ENCODE measurements at regions not wholly inside any gene's neighbourhood (a gene's known extent, or its start where the extent isn't known, plus 50 kb on each side); places are given as distances from the start of the nearest gene placed in this dataset.
"Not testable (repeated sequence)": the region's sequence is repeated elsewhere in the genome, so short reads cannot be mapped to it uniquely, and the experiment has no call there.

DNA sequence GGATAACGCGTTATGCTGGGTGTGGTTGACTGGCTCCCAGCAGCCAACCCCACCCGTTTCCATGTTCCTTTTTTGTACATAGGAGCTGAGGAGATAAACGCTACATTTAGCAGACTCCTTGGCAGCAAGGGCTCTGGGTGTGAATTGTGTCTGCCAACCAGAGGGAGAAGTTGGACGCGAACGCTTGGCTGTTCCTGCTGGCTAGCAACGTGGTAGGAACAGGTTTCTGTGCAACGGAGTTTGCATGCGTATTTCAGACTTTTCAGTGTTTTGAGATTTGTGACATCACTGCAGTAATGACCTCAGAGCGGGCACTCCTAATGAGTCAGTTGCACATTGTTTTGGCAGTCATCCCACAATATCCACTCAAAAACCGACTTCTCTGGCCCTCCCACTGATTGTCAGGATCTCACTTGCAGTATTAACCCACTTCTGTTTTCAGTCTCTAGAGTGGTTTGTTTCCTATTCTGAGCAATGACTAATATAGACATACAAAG, 98.7 kb upstream of the RGS1 start:
- no peak for DNase-seq

DNA sequence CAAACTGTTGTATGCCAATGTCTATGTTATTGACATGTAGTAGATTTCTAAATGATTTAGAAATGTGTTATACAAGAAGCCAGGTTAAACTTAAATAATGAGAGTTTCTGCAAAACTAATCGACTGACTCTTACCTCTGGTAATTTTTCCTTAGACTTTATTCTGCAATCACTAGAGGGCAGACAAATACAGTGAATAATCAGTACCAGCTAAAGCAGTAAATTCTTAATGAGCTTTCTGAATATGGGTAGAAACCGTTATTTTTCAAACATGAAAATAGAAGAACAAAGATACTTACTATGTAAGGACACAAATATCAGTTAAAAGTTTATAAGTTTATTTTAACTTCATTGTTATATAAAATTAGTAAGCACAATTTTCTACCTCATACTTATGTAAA, 97.9 kb upstream of the RGS1 start:
- DNase-seq, result no peak

DNA sequence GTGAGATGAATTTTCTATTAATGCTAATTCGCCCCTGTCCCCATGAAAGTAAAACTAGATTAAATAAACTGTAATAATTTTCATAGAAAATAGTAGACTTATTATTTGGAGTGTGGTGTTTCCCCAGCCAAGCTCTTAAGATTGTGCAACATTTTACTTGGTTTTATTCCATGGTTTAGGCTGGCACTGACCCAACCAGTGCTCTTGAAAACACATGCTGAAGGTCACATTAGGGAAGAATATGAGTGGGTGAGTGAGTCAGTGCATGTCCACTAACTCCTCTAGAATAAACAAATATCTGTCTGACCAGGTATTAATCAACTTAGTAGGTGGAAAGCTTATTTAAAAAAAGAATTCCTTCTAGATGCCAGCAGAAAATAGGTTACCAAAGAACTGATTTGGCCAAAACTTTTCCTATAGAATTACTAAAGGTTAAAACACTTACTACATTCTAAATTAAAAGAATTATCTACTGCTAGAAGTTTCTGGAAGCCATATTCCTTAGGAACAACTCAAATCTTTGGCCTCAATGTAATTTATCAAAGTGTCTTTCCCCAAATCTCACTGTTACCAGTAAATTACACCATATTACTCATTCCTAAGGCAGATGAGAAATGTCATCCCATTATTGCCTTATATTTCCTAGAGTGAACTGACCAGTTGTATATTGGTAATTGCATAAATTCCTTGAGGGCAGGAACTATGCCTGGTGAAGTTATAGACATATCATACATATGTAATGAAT, 89.7 kb upstream of the RGS1 start:
- no peak for DNase-seq

DNA sequence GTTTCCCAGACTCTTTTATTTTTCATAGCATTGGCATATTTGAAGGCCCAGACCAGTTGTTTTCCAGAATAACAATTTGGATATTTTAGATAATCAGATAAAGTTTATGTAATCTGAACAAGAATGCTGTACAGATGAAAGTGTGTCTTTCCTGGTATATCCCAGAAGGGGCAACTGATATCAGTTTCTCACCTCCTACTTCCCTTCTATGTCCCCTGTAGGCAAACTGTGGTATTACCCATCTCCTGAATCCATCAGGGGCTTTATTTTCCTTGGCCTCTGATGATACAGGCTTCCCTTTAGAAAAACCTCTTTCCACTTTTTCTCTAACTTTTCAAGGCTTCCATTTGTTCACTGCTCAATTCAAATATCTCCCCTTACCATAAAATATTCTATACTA, 87.5 kb upstream of the RGS1 start:
- DNase-seq, result no peak

DNA sequence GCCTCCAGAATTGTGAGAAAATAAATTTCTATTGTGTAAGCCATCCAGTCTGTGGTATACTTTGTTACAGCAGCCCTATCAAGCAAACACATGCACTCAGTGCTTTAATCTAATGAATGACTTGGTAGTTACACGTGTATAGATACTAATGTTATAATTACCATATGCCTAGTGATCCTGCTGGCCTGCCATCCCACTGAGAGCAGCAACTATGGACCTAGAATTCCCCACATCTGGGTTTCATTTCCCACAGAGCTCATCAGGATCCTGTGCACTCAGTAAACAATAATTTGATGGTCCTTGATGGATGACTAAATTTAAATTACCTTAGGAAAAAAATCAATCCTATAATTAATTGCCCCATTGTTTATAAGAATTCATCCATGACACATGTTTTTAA, 86.5 kb upstream of the RGS1 start:
- no peak for DNase-seq

DNA sequence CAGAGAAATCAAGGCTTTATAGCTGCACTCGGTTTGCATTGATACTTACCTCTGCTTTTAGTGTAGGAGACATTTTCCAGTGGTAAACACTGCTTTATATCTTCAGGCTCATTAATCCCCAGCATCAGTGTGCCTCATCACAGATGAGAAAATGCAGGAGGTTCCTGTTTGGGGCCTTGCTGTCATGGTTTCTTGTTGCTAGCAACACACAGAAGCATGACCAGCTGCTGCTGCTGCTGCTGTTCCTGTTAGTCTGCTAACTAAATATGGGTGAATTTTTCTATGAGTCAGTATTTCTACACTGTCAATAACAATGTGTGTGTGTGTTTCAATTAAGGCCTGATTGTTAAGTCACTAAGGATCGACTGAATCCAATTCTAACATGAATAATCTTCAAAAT, 85.8 kb upstream of the RGS1 start:
- peak; percentile 89 for DNase-seq

DNA sequence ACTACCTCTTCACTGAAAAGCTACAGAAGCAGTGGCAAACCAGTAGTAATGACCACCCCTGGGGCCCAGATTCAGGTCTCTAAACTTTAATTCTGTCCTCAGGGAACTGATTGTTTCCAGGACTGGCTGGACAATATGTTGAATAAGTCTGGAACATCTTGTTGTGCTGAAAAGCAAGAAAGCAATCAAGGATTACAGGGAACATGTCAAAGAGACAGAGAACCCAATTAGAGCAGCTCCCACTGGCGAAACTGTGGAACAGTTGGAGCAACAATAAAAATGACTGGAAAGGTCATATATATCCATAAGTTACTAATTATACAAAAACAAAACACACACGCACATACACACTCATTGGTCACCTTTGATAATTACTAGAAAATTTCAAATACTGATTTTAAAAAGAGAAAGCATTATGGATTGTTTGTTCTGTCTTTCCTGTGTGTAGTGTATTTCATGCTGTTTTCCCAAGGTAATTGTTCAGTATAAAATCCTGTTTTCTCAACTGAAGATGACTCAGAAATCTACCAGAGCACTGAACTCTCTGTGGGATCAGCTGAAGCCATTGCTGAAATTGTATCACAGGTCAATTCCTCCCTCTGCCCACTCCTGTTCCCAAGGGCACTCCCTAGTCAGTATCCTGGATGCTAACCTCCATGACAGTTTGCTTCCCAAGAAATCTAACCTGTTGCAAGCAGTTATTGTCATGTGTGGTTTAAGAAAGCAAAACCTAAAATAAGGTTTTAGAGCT, 83.6 kb upstream of the RGS1 start:
- DNase-seq, result no peak

DNA sequence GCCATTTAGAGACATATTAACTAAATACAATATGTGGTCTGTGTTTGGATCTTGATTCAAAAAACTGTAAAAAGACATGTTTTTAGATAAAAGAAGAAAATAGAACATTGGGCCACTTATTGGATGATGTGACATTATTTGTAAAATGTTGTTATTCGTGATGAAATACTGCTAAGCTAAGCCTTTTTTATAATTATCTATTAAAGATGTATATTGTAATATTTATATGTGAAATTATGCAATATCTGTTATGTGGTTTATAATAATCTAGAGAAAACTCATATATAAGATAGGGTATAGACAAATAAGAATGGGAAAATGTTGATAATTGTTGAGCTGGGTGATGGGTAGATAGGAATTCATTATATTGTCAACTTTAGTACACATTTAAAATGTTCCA, 82.0 kb upstream of the RGS1 start:
- no peak for DNase-seq

DNA sequence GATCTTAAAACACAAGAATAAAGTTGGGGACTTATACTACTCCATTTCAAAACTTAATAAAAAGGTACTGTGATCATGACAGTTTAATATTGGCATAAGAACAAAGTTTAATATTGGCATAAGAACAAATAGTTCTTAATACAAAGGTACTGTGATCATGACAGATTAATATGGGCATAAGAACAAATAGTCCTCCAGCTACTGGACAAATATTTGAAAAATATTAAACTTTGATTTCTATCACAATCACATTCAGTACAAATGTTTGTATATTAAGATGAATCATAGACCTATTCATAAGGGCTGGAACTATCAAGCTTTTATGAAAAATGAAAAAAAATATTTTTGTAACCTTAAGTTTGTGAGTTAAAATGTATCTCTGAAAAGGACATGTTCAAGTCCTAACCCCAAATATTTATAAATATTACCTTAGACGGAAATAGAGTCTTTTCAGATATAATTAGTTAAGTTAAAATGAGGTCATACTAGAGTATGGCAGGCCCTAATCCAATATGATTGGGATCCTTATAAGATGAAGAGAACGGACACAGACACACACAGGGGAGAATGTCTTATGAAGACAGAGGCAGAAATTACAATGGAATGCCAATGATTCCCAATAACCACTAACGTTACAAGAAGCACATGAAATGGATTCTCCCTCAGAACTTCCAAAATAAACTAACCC, 79.1 kb upstream of the RGS1 start:
- no peak for DNase-seq

DNA sequence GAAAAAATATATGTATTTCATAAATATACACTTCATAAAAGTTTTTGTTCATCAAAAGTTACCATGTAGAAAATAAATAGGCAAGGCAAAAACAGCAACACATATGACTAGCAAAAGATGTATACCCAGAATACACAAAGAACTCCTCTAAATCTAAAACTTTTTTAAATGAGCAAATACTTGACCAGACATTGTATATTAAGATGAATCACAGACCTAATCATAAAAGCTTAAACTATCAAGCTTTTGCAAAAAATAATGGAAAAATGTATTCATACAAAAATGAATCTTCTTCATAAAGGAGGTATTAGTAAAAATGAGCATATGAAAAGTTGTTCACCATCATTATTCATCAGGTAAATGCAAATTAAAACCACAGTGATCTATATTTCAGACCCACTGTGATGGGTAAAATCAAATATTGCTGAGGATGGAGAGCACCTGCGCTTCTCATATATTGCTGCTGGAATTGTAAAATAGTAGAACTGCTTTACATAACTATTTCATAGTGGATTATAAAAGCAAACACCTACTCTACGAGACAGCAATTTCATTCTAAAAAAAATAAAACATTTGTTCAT, 78.3 kb upstream of the RGS1 start:
- DNase-seq, result no peak

DNA sequence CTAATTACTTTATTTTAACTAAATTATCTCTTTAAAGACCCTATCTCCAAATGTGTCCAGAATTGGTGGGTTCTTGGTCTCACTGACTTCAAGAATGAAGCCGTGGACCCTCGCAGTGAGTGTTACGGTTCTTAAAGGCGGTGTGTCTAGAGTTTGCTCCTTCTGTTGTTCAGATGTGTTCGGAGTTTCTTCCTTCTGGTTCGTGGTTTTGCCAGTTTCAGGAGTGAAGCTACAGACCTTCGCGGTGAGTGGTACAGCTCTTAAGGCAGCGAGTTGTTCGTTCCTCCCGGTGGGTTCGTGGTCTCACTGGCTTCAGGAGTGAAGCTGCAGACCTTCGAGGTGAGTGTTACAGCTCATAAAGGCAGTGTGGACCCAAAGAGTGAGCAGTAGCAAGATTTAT, 77.5 kb upstream of the RGS1 start:
- DNase-seq, result not testable (repeated sequence)

DNA sequence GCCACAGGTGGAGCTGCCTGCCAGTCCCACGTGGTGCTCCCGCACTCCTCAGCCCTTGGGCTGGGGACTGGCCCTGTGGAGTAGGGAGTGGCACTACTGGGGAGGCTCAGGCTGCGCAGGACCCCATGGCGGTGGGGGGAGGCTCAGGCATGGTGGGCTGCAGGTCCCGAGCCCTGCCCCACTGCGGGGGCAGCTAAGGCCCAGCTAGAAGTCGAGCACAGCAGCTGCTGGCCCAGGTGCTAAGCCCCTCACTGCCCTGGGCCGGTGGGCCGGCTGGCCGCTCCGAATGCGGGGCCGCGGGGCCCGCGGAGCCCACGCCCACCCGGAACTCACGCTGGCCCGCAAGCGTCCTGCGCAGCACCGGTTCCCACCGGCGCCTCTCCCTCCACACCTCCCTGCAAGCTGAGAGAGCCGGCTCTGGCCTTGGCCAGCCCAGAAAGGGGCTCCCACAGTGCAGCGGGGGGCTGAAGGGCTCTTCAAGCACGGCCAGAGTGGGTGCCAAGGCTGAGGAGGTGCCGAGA, 76.5 kb upstream of the RGS1 start:
- not testable (repeated sequence) for DNase-seq

DNA sequence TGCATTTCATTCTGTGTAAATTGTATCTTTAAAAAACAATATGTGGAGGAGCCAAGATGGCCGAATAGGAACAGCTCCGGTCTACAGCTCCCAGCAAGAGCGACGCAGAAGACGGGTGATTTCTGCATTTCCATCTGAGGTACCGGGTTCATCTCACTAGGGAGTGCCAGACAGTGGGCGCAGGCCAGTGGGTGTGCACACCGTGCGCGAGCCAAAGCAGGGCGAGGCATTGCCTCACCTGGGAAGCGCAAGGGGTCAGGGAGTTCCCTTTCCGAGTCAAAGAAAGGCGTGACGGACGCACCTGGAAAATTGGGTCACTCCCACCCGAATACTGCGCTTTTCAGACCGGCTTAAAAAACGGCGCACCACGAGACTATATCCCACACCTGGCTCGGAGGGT, 75.0 kb upstream of the RGS1 start:
- not testable (repeated sequence) for DNase-seq

DNA sequence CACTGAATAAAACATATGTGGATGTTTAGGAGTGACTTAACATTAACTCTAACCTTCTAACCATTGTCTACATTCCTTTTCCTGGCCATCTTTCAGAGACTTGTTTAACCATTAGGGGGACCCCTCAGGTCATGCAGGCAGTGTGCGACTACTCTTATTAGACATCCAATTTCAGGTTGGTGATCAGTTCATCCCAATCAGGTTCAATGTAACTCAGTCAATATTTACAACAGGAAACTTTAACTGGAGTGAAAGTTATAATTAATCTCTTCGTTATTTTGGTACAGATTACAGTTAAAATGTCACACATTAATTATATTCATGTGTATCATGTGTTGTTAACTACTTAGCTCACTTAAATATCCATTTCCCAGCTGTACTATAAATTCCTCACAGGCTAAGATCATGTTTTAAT, 68.8 kb upstream of the RGS1 start:
- DNase-seq, result no peak

DNA sequence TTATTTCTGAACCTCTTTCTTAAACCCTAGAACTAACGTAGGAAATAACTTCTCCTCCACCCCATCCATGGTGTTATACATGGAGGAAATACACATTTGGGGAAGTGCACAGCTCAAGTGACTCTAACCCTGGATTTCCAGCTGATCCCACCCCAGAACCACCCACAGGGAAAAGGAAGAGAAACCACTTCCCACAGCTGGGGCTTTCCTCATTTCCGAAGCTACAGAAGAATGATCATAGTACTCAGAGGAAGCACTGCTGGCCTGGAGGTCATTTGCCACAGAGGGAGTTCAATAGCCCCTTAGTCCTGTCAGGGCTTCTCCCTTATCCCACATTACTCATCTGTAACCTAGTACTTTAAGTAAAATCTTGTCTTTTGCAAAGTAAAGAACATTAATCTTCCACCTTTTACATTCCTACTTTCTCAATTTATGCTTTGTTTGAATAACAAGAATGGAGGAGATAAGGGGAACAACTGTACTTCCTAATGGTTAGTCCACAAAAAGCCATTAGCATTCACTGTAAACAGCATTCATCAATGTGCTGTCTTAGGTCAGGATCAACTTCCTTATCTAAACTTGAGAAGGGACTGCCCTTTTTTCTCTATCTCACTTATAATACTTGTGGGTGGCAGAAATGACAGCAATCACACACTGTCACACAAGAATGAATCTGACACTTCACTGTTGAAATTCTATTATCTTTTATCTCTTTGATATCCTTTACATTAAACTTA, 63.0 kb upstream of the RGS1 start:
- no peak for DNase-seq

DNA sequence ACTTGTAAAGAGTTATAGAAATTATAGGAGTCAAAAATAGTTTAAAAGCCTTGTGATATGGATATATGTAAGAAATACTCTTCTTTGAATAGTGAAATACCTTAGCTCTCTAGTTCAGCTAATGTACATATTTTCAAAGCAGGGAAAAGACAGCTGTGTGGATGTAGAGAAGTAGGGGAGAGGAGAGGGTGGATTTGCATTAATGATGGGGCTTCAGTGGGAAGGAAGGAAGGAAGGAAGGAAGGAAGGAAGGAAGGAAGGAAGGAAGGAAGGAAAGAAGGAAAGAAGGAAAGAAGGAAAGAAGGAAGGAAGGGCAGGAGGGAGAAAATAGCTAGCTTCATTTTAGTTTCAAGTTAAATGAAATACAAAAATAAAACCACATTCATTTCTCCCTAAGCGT, 62.4 kb upstream of the RGS1 start:
- DNase-seq, result no peak

DNA sequence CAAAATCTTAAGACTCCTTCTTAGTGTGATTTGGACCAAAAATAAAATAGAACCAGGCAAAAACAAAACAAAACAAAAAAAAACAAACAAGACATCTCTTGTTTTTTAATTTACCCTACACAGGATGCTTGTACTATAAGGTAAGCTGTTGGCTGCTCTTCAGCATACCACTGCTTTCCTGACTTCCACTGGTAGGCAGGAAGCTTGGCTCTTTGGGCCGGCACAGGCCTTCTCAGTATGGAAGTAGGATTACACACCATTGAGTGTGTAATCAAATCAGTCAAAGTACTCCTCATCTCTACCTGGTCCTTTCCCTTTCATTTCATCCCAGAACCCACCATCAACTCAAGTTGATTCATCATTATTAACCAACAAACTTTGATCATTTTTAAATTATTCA, 61.9 kb upstream of the RGS1 start:
- no peak for DNase-seq

DNA sequence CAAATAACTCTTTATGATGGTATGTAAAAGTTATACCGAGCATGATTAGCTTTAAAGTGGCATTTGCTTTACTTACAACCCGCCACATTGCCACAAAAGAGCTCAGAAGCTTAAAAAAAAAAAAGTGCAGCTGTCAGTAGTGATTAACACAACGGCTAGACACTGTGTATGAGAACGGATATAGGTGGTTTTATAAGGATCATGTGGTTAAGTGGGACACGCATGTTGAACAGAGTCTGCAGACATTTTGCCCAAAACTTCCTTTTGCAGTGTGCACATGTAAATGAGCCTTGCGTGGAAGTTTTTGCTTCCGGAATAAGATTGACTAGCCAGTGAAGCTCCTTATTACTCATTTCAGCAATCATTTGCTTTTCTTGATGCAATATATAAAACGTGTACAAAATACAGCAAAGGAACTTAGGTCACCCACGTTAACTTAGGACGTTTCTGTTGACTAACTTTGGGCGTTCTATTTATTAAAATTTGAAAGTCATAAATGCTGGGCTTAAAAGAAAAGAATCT, 58.7 kb upstream of the RGS1 start:
- DNase-seq, result no peak

DNA sequence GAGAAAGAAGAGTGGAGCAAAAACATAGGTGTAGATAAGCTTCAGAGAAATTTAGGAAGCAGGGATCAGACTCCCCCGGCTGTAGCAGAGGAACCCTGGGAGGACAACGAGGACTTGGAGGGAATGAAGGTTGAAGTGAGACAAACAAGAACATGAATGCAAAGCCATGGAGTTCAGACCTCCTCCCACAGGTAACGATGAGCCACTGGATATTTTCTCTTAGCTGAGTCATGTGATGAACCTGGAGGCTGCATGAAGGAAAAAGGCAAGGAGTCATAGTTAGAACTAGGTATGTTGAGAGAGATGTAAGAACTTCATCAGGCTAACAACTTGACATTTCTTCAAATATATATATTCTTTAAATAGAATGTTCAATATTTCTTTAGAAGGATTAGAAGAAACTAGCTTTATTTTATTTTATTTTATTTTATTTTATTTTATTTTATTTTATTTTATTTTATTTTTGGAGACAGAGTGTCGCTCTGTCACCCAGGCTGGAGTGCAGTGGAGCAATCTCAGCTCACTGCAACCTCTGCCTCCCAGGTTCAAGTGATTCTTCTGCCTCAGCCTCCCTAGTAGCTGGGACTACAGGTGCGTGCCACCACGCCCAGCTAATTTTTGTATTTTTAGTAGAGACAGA, 57.7 kb upstream of the RGS1 start:
- not testable (repeated sequence) for DNase-seq

DNA sequence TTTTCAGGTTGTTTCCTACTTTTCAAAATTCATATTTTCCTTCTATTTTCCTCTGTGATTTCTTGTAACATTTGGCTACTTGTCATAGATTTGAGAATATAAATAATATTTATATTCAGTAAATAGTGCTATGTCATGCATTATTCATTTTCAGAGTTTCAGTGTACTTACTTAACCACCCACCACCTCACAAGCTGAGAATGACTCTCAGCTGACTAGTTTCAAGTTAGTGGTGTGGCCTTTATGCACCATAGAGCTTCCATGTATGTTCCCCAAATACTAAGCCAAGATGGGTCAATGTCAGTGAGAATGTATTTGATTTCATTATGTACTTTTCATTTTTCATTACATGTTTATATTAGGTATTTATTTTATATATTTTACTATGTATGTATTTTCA, 56.9 kb upstream of the RGS1 start:
- DNase-seq, result no peak

DNA sequence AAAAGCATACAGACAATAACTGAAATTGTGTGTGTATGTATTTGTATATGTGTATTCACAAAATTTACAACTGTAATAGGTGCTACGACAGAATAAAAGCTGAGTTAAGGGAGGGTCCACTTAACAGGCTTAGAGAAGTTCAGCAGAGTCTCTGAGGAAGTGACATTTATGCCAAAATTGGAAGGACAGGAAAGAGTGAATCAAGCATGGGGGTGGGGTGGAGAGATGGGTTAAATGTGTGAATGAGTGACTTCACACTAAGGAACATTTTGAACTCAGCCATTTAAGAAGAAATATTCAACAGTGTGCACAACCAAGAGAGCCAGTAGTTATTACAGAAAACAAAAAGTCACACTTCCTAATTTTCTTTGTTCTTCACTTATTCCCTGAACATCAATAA, 53.8 kb upstream of the RGS1 start:
- no peak for DNase-seq
